ENCODE measurements at regions not wholly inside any gene's neighbourhood (a gene's known extent, or its start where the extent isn't known, plus 50 kb on each side); places are given as distances from the start of the nearest gene placed in this dataset.

DNA sequence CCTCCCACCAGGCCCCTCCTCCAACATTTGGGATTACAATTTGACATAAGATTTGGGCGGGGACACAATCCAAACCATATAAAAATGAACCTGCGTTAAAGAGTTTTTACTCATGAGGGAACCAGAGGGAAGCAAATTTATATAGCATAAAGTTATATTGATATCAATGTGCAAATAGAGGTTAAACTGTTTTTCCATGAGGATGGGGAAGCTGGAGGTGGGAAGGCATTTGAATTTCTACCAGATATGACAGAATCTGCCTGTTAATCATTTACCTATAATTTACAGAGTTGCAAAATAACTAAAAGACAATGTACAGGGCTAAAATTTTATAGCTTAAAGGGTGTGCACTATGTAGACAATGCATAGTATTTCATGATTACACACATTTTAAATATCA lies 322.0 kb upstream of the FKBP1C start:
- no peak overlapping the region for H2AFZ ChIP-seq
- Mint-ChIP-seq H3K36me3 (ENCODE audit: low read depth) (no peaks in the 10 kb centered on the region), H3K9me3 (peaks cover 11% of the 10 kb centered on the region; the same call in 2 of the 3 replicates), H3K4me3 (no peak overlapping the region), H3K4me1 (no peaks in the 10 kb centered on the region), H3K27ac (no peak overlapping the region), H3K27me3 (ENCODE audit: insufficient read depth, low read depth, poor library complexity) (no peaks in the 10 kb centered on the region)
- TF ChIP-seq EZH2phosphoT487 (IDR thresholded peaks at IDR 0.05; ENCODE audit: unreplicated experiment) (no peak), ZNF331 (CRISPR knock-in tag; IDR thresholded peaks at IDR 0.05; ENCODE audit: low read depth) (no peak), POLR2AphosphoS5 (IDR thresholded peaks at IDR 0.05; ENCODE audit: low read depth) (no peak), NANOG (IDR thresholded peaks at IDR 0.05; ENCODE audit: borderline replicate concordance) (no peak), JUNB (IDR thresholded peaks at IDR 0.05; ENCODE audit: unreplicated experiment) (no peak), STAT1 (IDR thresholded peaks at IDR 0.05; ENCODE audit: unreplicated experiment) (no peak), EZH2 (IDR thresholded peaks at IDR 0.05; ENCODE audit: low read depth, unreplicated experiment) (no peak), CREB1 (CRISPR knock-in tag; IDR thresholded peaks at IDR 0.05; ENCODE audit: low read depth) (no peak), ZNF114 (CRISPR knock-in tag; IDR thresholded peaks at IDR 0.05) (no peak)
- TF ChIP-seq, protein P1, sequence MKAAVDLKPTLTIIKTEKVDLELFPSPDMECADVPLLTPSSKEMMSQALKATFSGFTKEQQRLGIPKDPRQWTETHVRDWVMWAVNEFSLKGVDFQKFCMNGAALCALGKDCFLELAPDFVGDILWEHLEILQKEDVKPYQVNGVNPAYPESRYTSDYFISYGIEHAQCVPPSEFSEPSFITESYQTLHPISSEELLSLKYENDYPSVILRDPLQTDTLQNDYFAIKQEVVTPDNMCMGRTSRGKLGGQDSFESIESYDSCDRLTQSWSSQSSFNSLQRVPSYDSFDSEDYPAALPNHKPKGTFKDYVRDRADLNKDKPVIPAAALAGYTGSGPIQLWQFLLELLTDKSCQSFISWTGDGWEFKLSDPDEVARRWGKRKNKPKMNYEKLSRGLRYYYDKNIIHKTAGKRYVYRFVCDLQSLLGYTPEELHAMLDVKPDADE (IDR thresholded peaks at IDR 0.05): no peak
- TF ChIP-seq, protein P2, sequence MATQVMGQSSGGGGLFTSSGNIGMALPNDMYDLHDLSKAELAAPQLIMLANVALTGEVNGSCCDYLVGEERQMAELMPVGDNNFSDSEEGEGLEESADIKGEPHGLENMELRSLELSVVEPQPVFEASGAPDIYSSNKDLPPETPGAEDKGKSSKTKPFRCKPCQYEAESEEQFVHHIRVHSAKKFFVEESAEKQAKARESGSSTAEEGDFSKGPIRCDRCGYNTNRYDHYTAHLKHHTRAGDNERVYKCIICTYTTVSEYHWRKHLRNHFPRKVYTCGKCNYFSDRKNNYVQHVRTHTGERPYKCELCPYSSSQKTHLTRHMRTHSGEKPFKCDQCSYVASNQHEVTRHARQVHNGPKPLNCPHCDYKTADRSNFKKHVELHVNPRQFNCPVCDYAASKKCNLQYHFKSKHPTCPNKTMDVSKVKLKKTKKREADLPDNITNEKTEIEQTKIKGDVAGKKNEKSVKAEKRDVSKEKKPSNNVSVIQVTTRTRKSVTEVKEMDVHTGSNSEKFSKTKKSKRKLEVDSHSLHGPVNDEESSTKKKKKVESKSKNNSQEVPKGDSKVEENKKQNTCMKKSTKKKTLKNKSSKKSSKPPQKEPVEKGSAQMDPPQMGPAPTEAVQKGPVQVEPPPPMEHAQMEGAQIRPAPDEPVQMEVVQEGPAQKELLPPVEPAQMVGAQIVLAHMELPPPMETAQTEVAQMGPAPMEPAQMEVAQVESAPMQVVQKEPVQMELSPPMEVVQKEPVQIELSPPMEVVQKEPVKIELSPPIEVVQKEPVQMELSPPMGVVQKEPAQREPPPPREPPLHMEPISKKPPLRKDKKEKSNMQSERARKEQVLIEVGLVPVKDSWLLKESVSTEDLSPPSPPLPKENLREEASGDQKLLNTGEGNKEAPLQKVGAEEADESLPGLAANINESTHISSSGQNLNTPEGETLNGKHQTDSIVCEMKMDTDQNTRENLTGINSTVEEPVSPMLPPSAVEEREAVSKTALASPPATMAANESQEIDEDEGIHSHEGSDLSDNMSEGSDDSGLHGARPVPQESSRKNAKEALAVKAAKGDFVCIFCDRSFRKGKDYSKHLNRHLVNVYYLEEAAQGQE (IDR thresholded peaks at IDR 0.05; ENCODE audit: unreplicated experiment): no peak
- TF ChIP-seq, protein P3, sequence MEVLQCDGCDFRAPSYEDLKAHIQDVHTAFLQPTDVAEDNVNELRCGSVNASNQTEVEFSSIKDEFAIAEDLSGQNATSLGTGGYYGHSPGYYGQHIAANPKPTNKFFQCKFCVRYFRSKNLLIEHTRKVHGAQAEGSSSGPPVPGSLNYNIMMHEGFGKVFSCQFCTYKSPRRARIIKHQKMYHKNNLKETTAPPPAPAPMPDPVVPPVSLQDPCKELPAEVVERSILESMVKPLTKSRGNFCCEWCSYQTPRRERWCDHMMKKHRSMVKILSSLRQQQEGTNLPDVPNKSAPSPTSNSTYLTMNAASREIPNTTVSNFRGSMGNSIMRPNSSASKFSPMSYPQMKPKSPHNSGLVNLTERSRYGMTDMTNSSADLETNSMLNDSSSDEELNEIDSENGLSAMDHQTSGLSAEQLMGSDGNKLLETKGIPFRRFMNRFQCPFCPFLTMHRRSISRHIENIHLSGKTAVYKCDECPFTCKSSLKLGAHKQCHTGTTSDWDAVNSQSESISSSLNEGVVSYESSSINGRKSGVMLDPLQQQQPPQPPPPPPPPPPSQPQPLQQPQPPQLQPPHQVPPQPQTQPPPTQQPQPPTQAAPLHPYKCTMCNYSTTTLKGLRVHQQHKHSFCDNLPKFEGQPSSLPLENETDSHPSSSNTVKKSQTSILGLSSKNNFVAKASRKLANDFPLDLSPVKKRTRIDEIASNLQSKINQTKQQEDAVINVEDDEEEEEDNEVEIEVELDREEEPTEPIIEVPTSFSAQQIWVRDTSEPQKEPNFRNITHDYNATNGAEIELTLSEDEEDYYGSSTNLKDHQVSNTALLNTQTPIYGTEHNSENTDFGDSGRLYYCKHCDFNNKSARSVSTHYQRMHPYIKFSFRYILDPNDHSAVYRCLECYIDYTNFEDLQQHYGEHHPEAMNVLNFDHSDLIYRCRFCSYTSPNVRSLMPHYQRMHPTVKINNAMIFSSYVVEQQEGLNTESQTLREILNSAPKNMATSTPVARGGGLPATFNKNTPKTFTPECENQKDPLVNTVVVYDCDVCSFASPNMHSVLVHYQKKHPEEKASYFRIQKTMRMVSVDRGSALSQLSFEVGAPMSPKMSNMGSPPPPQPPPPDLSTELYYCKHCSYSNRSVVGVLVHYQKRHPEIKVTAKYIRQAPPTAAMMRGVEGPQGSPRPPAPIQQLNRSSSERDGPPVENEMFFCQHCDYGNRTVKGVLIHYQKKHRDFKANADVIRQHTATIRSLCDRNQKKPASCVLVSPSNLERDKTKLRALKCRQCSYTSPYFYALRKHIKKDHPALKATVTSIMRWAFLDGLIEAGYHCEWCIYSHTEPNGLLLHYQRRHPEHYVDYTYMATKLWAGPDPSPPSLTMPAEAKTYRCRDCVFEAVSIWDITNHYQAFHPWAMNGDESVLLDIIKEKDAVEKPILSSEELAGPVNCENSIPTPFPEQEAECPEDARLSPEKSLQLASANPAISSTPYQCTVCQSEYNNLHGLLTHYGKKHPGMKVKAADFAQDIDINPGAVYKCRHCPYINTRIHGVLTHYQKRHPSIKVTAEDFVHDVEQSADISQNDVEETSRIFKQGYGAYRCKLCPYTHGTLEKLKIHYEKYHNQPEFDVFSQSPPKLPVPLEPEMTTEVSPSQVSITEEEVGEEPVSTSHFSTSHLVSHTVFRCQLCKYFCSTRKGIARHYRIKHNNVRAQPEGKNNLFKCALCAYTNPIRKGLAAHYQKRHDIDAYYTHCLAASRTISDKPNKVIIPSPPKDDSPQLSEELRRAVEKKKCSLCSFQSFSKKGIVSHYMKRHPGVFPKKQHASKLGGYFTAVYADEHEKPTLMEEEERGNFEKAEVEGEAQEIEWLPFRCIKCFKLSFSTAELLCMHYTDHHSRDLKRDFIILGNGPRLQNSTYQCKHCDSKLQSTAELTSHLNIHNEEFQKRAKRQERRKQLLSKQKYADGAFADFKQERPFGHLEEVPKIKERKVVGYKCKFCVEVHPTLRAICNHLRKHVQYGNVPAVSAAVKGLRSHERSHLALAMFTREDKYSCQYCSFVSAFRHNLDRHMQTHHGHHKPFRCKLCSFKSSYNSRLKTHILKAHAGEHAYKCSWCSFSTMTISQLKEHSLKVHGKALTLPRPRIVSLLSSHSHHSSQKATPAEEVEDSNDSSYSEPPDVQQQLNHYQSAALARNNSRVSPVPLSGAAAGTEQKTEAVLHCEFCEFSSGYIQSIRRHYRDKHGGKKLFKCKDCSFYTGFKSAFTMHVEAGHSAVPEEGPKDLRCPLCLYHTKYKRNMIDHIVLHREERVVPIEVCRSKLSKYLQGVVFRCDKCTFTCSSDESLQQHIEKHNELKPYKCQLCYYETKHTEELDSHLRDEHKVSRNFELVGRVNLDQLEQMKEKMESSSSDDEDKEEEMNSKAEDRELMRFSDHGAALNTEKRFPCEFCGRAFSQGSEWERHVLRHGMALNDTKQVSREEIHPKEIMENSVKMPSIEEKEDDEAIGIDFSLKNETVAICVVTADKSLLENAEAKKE (CRISPR knock-in tag; IDR thresholded peaks at IDR 0.05): no peak
- TF ChIP-seq, protein P4, sequence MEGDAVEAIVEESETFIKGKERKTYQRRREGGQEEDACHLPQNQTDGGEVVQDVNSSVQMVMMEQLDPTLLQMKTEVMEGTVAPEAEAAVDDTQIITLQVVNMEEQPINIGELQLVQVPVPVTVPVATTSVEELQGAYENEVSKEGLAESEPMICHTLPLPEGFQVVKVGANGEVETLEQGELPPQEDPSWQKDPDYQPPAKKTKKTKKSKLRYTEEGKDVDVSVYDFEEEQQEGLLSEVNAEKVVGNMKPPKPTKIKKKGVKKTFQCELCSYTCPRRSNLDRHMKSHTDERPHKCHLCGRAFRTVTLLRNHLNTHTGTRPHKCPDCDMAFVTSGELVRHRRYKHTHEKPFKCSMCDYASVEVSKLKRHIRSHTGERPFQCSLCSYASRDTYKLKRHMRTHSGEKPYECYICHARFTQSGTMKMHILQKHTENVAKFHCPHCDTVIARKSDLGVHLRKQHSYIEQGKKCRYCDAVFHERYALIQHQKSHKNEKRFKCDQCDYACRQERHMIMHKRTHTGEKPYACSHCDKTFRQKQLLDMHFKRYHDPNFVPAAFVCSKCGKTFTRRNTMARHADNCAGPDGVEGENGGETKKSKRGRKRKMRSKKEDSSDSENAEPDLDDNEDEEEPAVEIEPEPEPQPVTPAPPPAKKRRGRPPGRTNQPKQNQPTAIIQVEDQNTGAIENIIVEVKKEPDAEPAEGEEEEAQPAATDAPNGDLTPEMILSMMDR (conservative IDR thresholded peaks at IDR 0.05; ENCODE audit: low read depth in 2 of 2): no peak
- no peaks in the 10 kb centered on the region for H3K79me2 ChIP-seq (replicated peaks; ENCODE audit: insufficient read depth)
- ATAC-seq (no peak), DNase-seq (ENCODE audit: low spot score) (no peak)
- H4K20me1 ChIP-seq (replicated peaks; ENCODE audit: insufficient read depth): no peaks in the 10 kb centered on the region
- H3K27me3 ChIP-seq (ENCODE audit: insufficient read depth): no peaks in the 10 kb centered on the region
- H3K4me2 ChIP-seq: no peak overlapping the region
- no peak overlapping the region for H3K27ac ChIP-seq (ENCODE audit: low read depth)
- H3F3A ChIP-seq (replicated peaks; ENCODE audit: low read depth): no peaks in the 10 kb centered on the region
- no peak overlapping the region for H3K4me3 ChIP-seq
- no peaks in the 10 kb centered on the region for H3K36me3 ChIP-seq (ENCODE audit: insufficient read depth)
- no peaks in the 10 kb centered on the region for H3K9me2 ChIP-seq (ENCODE audit: insufficient read depth)
- H3K4me1 ChIP-seq (ENCODE audit: insufficient read depth): no peaks in the 10 kb centered on the region
